Caco-2 (cell line): ENCODE measurements at regions not wholly inside any gene's neighbourhood (a gene's known extent, or its start where the extent isn't known, plus 50 kb on each side); places are given as distances from the start of the nearest gene placed in this dataset.

Experiments used
- BruUV-seq: library from RNA; stranded (reverse); fragments of 400-500 nt; replicated peaks from 2 replicates; lab custom pipeline; 2021; lab: Mats Ljungman, UMichigan
- CTCF ChIA-PET: fragments of 300-600 bp; sonication (Branson Sonifier 250); formaldehyde crosslinking; loops from one replicate; lab custom pipeline; 2022; ENCODE audit warnings: antibody characterized with exemption; lab: Charles Lee
- POLR2A ChIA-PET: fragments of 300-600 bp; sonication (Branson Sonifier 250); formaldehyde crosslinking; loops from one replicate; lab custom pipeline; 2022; ENCODE audit warnings: antibody characterized with exemption; lab: Charles Lee
- DNase-seq, 2 experiments: peaks; one replicate each; pipeline versions ENCODE4 v3.0.0 to v3.0.0-alpha.2; 2020 to 2022
- H3K27me3 ChIP-seq: replicated peaks from 2 replicates; pipeline ENCODE4 v1.6.0; 2011; ENCODE audit warnings: low read length; ENCODE audit not compliant: control insufficient read depth, insufficient read depth
- H3K36me3 ChIP-seq: 2 replicates; pipeline ENCODE4 v1.5.1; 2011; ENCODE audit warnings: low read length; ENCODE audit not compliant: control insufficient read depth, insufficient read depth
- H3K4me1 ChIP-seq: fragments of 250-450 bp; sonication (Bioruptor Pico); 2 replicates; pipeline ENCODE4 v1.5.1; 2020; ENCODE audit warnings: mild to moderate bottlenecking
- H3K4me3 ChIP-seq: 2 replicates; pipeline ENCODE4 v1.5.1; 2011; ENCODE audit warnings: low read depth, mild to moderate bottlenecking, control low read depth, low read length
- H3K9me3 ChIP-seq: fragments of 250-450 bp; sonication (Bioruptor Pico); 2 replicates; pipeline ENCODE4 v1.5.1; 2020; ENCODE audit warnings: mild to moderate bottlenecking, moderate library complexity
- H3K27ac Mint-ChIP-seq: one replicate; pipeline ENCODE4 v1.8.0; 2022; ENCODE audit warnings: mixed read lengths; ENCODE audit not compliant: unreplicated experiment
- H3K27me3 Mint-ChIP-seq: one replicate; pipeline ENCODE4 v1.8.0; 2022; ENCODE audit warnings: mixed read lengths; ENCODE audit not compliant: insufficient read depth, unreplicated experiment
- H3K36me3 Mint-ChIP-seq: one replicate; pipeline ENCODE4 v1.8.0; 2022; ENCODE audit warnings: mild to moderate bottlenecking, mixed read lengths; ENCODE audit not compliant: insufficient read depth, unreplicated experiment
- H3K4me1 Mint-ChIP-seq: one replicate; pipeline ENCODE4 v1.8.0; 2022; ENCODE audit warnings: low read depth, mixed read lengths; ENCODE audit not compliant: unreplicated experiment
- H3K4me3 Mint-ChIP-seq: one replicate; pipeline ENCODE4 v1.8.0; 2022; ENCODE audit warnings: mild to moderate bottlenecking, moderate library complexity, mixed read lengths; ENCODE audit not compliant: unreplicated experiment
- H3K9me3 Mint-ChIP-seq: one replicate; pipeline ENCODE4 v1.8.0; 2022; ENCODE audit warnings: mixed read lengths; ENCODE audit not compliant: unreplicated experiment
- CTCF ChIP-seq, 2 experiments: fragments of 200-600 bp in 1 of 2; IDR thresholded peaks; 1 replicate in 1 of 2; 2 replicates in 1 of 2; pipeline versions ENCODE4 v1.5.1 to v1.8.0; 2011 to 2022; ENCODE audit warnings: antibody characterized with exemption in 1 of 2, control low read depth in 1 of 2, inconsistent platforms in 1 of 2, low read depth in 1 of 2, low read length in 1 of 2, mild to moderate bottlenecking in 1 of 2, moderate library complexity in 1 of 2; ENCODE audit not compliant: insufficient read depth in 1 of 2, severe bottlenecking in 1 of 2, unreplicated experiment in 1 of 2
- intact Hi-C: fragments of 100-400 bp; cut with micrococcal nuclease; formaldehyde crosslinking; loops from one replicate; pipeline ENCODE4 v1.10.0; 2022; ENCODE audit not compliant: unreplicated experiment

- Mint-ChIP-seq H3K27me3 (no peaks in the 10 kb centered on the region), H3K36me3 (no peaks in the 10 kb centered on the region), H3K27ac (no peak overlapping the region), H3K9me3 (no peaks in the 10 kb centered on the region), H3K4me3 (no peak overlapping the region), H3K4me1 (peaks cover 7% of the 10 kb centered on the region)
- no peak for TF ChIP-seq CTCF (IDR thresholded peaks at IDR 0.05; ENCODE audit: insufficient read depth in 1 of 2, low read depth in 1 of 2, low read length in 1 of 2, severe bottlenecking in 1 of 2, unreplicated experiment in 1 of 2)
- Histone ChIP-seq H3K4me3 (no peak overlapping the region), H3K36me3 (no peaks in the 10 kb centered on the region), H3K4me1 (no peaks in the 10 kb centered on the region; the same call in 1 of the 2 replicates), H3K27me3 (no peaks in the 10 kb centered on the region), H3K9me3 (peaks cover 4% of the 10 kb centered on the region; the same call in 1 of the 2 replicates)
- intact Hi-C loops, result no loop called here
- ChIA-PET POLR2A (no interaction called here), CTCF (no interaction called here)
- no peak for DNase-seq
- BruUV-seq, result no TSS peak
Observed at GRCh38 chr2:234348081-234348480, 148.8 kb downstream of the ARL4C start.

DNA sequence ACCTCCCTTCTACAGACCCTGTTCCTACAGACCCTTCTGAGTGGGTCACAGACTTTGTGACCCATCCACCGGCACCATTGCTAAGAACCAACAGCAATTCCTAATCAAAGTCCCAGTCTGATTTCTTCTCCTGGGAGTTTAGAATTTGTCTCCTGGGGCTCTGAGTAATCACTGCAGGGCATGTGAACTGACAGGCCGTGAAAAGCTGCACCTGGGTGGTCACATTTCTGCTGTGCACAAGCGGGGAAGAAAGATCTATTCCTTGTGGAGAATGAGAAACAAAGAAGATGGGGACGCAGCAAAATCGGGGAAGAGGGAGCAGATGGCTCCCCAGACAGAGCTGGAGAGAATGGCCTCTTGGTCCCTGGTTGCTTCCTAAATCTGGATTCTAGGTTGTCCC lies 151.0 kb downstream of the ARL4C start:
- H3K27ac Mint-ChIP-seq, result no peak overlapping the region
- no peak overlapping the region for H3K4me3 Mint-ChIP-seq
- DNase-seq, result no peak
- peaks cover 7% of the 10 kb centered on the region for H3K4me1 Mint-ChIP-seq
- Histone ChIP-seq H3K9me3 (no peaks in the 10 kb centered on the region), H3K4me1 (no peaks in the 10 kb centered on the region; the same call in 1 of the 2 replicates), H3K36me3 (no peaks in the 10 kb centered on the region), H3K4me3 (no peak overlapping the region), H3K27me3 (no peaks in the 10 kb centered on the region)
- ChIA-PET POLR2A (no interaction called here), CTCF (no interaction called here)
- BruUV-seq, result no TSS peak
- no peaks in the 10 kb centered on the region for H3K9me3 Mint-ChIP-seq
- intact Hi-C loops, result no loop called here
- no peaks in the 10 kb centered on the region for H3K27me3 Mint-ChIP-seq
- no peak for TF ChIP-seq CTCF (IDR thresholded peaks at IDR 0.05; ENCODE audit: insufficient read depth in 1 of 2, low read depth in 1 of 2, low read length in 1 of 2, severe bottlenecking in 1 of 2, unreplicated experiment in 1 of 2)
- no peaks in the 10 kb centered on the region for H3K36me3 Mint-ChIP-seq

DNA sequence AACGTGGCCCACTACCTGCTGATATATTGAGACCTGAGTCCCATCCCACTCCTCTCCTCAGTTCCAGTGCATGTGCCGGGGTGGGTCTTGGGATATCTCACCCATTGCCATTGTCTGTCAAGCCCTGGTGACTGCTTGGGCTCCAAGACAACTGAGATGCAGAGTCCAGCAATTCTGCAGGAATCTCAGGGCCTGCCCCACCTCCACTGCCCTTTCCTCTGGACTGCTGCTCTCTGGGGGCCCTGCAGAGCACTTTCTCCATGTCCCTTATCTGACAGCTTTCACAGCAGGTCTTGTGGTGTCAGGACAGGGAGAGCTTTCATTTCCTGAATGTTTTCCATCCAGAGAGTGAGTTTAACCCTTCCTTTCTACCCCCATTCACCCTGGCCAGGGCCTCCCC lies 152.9 kb downstream of the ARL4C start:
- intact Hi-C loops, result no loop called here
- H3K9me3 Mint-ChIP-seq, result peaks cover 8% of the 10 kb centered on the region
- Histone ChIP-seq H3K4me3 (no peak overlapping the region), H3K36me3 (no peaks in the 10 kb centered on the region), H3K4me1 (no peaks in the 10 kb centered on the region; the same call in 1 of the 2 replicates), H3K27me3 (no peaks in the 10 kb centered on the region), H3K9me3 (no peaks in the 10 kb centered on the region)
- H3K27me3 Mint-ChIP-seq, result no peaks in the 10 kb centered on the region
- DNase-seq, result no peak
- no TSS peak for BruUV-seq
- ChIA-PET POLR2A (no interaction called here), CTCF (no interaction called here)
- no peak overlapping the region for H3K27ac Mint-ChIP-seq
- no peaks in the 10 kb centered on the region for H3K36me3 Mint-ChIP-seq
- no peak for TF ChIP-seq CTCF (IDR thresholded peaks at IDR 0.05; ENCODE audit: insufficient read depth in 1 of 2, low read depth in 1 of 2, low read length in 1 of 2, severe bottlenecking in 1 of 2, unreplicated experiment in 1 of 2)
- no peak overlapping the region for H3K4me3 Mint-ChIP-seq
- H3K4me1 Mint-ChIP-seq, result peaks cover 7% of the 10 kb centered on the region
